Aorta (tissue), 5 donors: ENCODE measurements at regions not wholly inside any gene's neighbourhood (a gene's known extent, or its start where the extent isn't known, plus 50 kb on each side); places are given as distances from the start of the nearest gene placed in this dataset.

Experiments used
- ATAC-seq: fragments of 200-7000 bp; cut with Tn5 transposase; one replicate; pipeline ENCODE4 v1.9.1; 2022; ENCODE audit warnings: moderate library complexity; ENCODE audit not compliant: low FRiP score
- DNase-seq, 2 donors: peaks; one replicate each; pipeline ENCODE4 v3.0.0-alpha.2; 2020
- H3K27ac ChIP-seq, 2 donors: one replicate each; pipeline ENCODE4 v1.5.1; 2013; ENCODE audit warnings: low read length in 2 of 2, mild to moderate bottlenecking in 2 of 2, moderate library complexity in 2 of 2, control low read depth in 1 of 2, inconsistent platforms in 1 of 2, low read depth in 1 of 2
- H3K27me3 ChIP-seq, 2 donors: one replicate each; pipeline ENCODE4 v1.6.1; 2013; ENCODE audit warnings: control low read depth in 1 of 2, low read length in 1 of 2, mild to moderate bottlenecking in 1 of 2, moderate library complexity in 1 of 2; ENCODE audit not compliant: insufficient read depth in 2 of 2, control insufficient read depth in 1 of 2
- H3K36me3 ChIP-seq, 2 donors: one replicate each; pipeline ENCODE4 v1.6.1; 2013; ENCODE audit warnings: control low read depth in 1 of 2, low read length in 1 of 2, mild to moderate bottlenecking in 1 of 2; ENCODE audit not compliant: insufficient read depth in 2 of 2, control insufficient read depth in 1 of 2
- H3K4me1 ChIP-seq, 2 donors: one replicate each; pipeline ENCODE4 v1.6.1; 2013; ENCODE audit warnings: low read length in 2 of 2, control low read depth in 1 of 2, mild to moderate bottlenecking in 1 of 2, moderate library complexity in 1 of 2; ENCODE audit not compliant: insufficient read depth in 2 of 2, control insufficient read depth in 1 of 2
- H3K4me3 ChIP-seq, 2 donors: one replicate each; pipeline ENCODE4 v1.5.1; 2013; ENCODE audit warnings: low read length in 2 of 2, control low read depth in 1 of 2, mild to moderate bottlenecking in 1 of 2
- H3K9me3 ChIP-seq: one replicate; pipeline ENCODE4 v1.6.1; 2013; ENCODE audit warnings: mild to moderate bottlenecking, low read length; ENCODE audit not compliant: control insufficient read depth
- WGBS, 2 donors: extraction: QIAGEN DNeasy Blood & Tissue Kit; methylation state at CpG; one replicate each; pipeline ENCODE4 v1.1.7; 2013; 5-methylcytosine and 5-hydroxymethylcytosine counted together
- intact Hi-C, 2 donors: fragments of 100-400 bp; cut with DNase I; formaldehyde crosslinking; loops; one replicate each; pipeline versions ENCODE4 v1.14.2 to v1.15.0; 2022
- donor health status: healthy with polysubstance abuse.
- donor health status: Bipolar disorder and iron deficiency.
- donor health status: DM: no; HTN: no; CAD: no.
- donor health status: DM: no; HTN: no; CAD: no.
- donor health status: DM: yes; HTN: yes; CAD: no.

GRCh38 chr10:113433711-113434110 lies 119.1 kb upstream of the HABP2 start:
- no peak overlapping the region for H3K4me3 ChIP-seq
- H3K36me3 ChIP-seq: no peaks in the 10 kb centered on the region
- H3K9me3 ChIP-seq: peaks cover 1% of the 10 kb centered on the region
- H3K4me1 ChIP-seq: no peaks in the 10 kb centered on the region
- intact Hi-C loops: no loop called here
- WGBS, 2 donors: 62 to 69% methylated on average over 2 of the region's 2 CpGs
- ATAC-seq: no peak
- DNase-seq: no peak
- H3K27ac ChIP-seq: no peak overlapping the region
- no peaks in the 10 kb centered on the region for H3K27me3 ChIP-seq

GRCh38 chr10:113434315-113434714 lies 118.5 kb upstream of the HABP2 start:
- H3K4me3 ChIP-seq: no peak overlapping the region
- no peak for ATAC-seq

GRCh38 chr10:113434950-113435349 lies 117.9 kb upstream of the HABP2 start:
- intact Hi-C loops: no loop called here
- 97 to 98% methylated on average over 2 of the region's 2 CpGs for WGBS, 2 donors
- Histone ChIP-seq H3K4me1 (no peaks in the 10 kb centered on the region), H3K27me3 (no peaks in the 10 kb centered on the region), H3K36me3 (no peaks in the 10 kb centered on the region), H3K4me3 (no peak overlapping the region), H3K9me3 (peaks cover 1% of the 10 kb centered on the region), H3K27ac (no peak overlapping the region)
- ATAC-seq (no peak), DNase-seq (no peak)

More at GRCh38 chr10:113434315-113434714, 118.5 kb upstream of the HABP2 start:
- DNase-seq: no peak
- no peaks in the 10 kb centered on the region for H3K4me1 ChIP-seq
- H3K27me3 ChIP-seq: no peaks in the 10 kb centered on the region
- intact Hi-C loops: no loop called here
- no peak overlapping the region for H3K27ac ChIP-seq
- H3K9me3 ChIP-seq: peaks cover 1% of the 10 kb centered on the region
- no peaks in the 10 kb centered on the region for H3K36me3 ChIP-seq
- WGBS, 2 donors: 71 to 77% methylated on average over 3 of the region's 3 CpGs

GRCh38 chr10:113435881-113436280 lies 117.0 kb upstream of the HABP2 start:
- H3K4me1 ChIP-seq: no peaks in the 10 kb centered on the region
- no peaks in the 10 kb centered on the region for H3K27me3 ChIP-seq
- no peak for ATAC-seq
- DNase-seq: no peak
- no peak overlapping the region for H3K27ac ChIP-seq
- no peak overlapping the region for H3K4me3 ChIP-seq
- 89 to 92% methylated on average over 2 of the region's 2 CpGs for WGBS, 2 donors
- no peaks in the 10 kb centered on the region for H3K9me3 ChIP-seq
- H3K36me3 ChIP-seq: no peaks in the 10 kb centered on the region
- intact Hi-C loops: no loop called here

- intact Hi-C loops: no loop called here
- Histone ChIP-seq H3K27ac (no peak overlapping the region), H3K27me3 (no peaks in the 10 kb centered on the region), H3K9me3 (no peaks in the 10 kb centered on the region), H3K4me1 (no peaks in the 10 kb centered on the region), H3K4me3 (no peak overlapping the region), H3K36me3 (no peaks in the 10 kb centered on the region)
- DNase-seq: no peak
- 43 to 45% methylated on average over 4 of the region's 4 CpGs for WGBS, 2 donors
- no peak for ATAC-seq
These were observed 116.0 kb upstream of the HABP2 start for GRCh38 chr10:113436851-113437250.

- Histone ChIP-seq H3K27me3 (no peaks in the 10 kb centered on the region), H3K4me3 (no peak overlapping the region), H3K4me1 (no peaks in the 10 kb centered on the region), H3K9me3 (no peaks in the 10 kb centered on the region), H3K27ac (no peak overlapping the region), H3K36me3 (no peaks in the 10 kb centered on the region)
- 89 to 90% methylated on average over 2 of the region's 2 CpGs for WGBS, 2 donors
- DNase-seq (no peak), ATAC-seq (no peak)
- intact Hi-C loops: no loop called here
These were observed 114.2 kb upstream of the HABP2 start for GRCh38 chr10:113438652-113439051.

GRCh38 chr10:113441220-113441619 lies 111.6 kb upstream of the HABP2 start:
- no peaks in the 10 kb centered on the region for H3K9me3 ChIP-seq
- no peak overlapping the region for H3K4me3 ChIP-seq
- H3K27ac ChIP-seq: no peak overlapping the region
- H3K36me3 ChIP-seq: no peaks in the 10 kb centered on the region
- DNase-seq (no peak), ATAC-seq (no peak)
- intact Hi-C loops: loop anchor here in 1 of 2 donors (1.0 to 10.0 kb wide), 2 partner anchors 80 to 124 kb away; no protein-coding TSS in a partner anchor
- H3K4me1 ChIP-seq: no peaks in the 10 kb centered on the region
- no peaks in the 10 kb centered on the region for H3K27me3 ChIP-seq
- WGBS, 2 donors: 80 to 85% methylated on average over 6 of the region's 6 CpGs

GRCh38 chr10:113441686-113442270 lies 111.1 kb upstream of the HABP2 start:
- intact Hi-C loops: loop anchor here in 1 of 2 donors (1.0 to 10.0 kb wide), 2 partner anchors 80 to 123 kb away; no protein-coding TSS in a partner anchor
- H3K9me3 ChIP-seq: no peaks in the 10 kb centered on the region
- no peak overlapping the region for H3K4me3 ChIP-seq
- no peak overlapping the region for H3K27ac ChIP-seq
- DNase-seq (no peak), ATAC-seq (no peak)
- H3K27me3 ChIP-seq: no peaks in the 10 kb centered on the region
- WGBS, 2 donors: 95 to 97% methylated on average over 4 of the region's 4 CpGs
- H3K36me3 ChIP-seq: no peaks in the 10 kb centered on the region
- H3K4me1 ChIP-seq: no peaks in the 10 kb centered on the region

GRCh38 chr10:113442336-113442735 lies 110.5 kb upstream of the HABP2 start:
- Histone ChIP-seq H3K4me1 (no peaks in the 10 kb centered on the region), H3K36me3 (no peaks in the 10 kb centered on the region), H3K9me3 (no peaks in the 10 kb centered on the region), H3K4me3 (no peak overlapping the region), H3K27me3 (no peaks in the 10 kb centered on the region), H3K27ac (no peak overlapping the region)
- ATAC-seq (peak; percentile 44), DNase-seq (no peak)
- 87 to 96% methylated on average over 2 of the region's 2 CpGs for WGBS, 2 donors
- intact Hi-C loops: loop anchor here in 1 of 2 donors (10.0 kb wide), 1 partner anchor 122 kb away; no protein-coding TSS in a partner anchor
